CD4-positive, alpha-beta T cell treated with Interleukin-2 at 100 ng/mL for 4 hours (primary cell): ENCODE measurements at regions not wholly inside any gene's neighbourhood (a gene's known extent, or its start where the extent isn't known, plus 50 kb on each side); places are given as distances from the start of the nearest gene placed in this dataset.

ENCODE experiments used
- DNase-seq: peaks from one replicate; pipeline ENCODE4 v3.0.0-alpha.2; 2020; ENCODE audit warnings: low spot score

DNA sequence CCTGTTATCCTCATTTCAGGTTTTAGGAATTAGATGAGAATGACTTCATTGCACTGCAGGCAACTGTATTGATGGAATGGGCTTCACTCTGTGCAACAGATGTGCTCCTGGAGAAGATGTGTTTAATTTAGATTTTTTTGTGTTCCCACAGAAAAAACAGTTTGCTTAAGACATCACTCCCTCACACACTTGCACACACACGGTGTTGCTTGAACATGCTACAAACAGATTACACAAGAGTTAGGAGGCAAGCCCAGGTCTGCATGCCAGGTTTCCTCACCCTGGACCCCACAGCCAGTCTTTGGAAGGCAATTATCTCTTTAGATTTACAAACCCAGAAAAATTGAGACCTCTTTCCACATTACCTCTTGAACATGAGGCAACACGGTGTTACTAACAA is 93.7 kb upstream of the KLHL29 start:
- DNase-seq: no peak

DNA sequence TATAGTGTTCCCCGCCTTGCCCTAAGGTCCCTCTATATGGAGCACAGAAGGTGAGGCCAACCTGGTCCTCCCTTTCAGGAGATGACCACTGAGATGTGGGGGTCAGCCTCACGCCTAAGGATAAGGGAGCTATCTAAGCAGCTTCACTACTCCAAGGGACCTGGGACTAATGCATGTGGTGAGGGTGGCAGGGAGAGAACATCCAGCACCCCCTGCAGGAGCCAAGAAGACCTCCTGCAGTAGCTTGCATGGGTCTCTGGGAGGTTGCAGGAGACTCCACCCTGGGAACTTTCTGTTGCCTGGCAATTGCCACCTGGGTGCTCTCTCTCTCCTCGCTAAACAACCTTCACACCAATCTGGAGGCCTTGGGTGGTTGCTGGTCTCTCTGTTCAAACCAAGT is 93.0 kb upstream of the KLHL29 start:
- DNase-seq: no peak

DNA sequence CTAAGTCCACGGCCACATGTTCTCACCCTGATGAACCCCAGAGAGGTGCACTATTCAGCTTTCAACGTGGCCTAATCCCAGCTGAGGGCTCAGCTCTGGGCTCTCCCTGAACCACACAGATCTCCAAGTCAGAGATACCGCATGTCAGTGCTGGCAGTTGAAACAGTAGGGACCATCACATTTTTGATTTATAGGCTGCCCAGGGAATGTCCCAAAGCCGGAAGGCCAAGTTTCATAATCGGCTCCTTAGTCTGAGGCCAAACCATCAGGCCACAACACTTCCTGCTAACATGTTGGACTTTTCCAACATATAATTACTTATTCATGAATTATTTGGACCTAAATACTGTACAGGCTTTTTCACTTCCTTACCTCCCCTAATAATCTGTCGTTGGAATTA is 91.9 kb upstream of the KLHL29 start:
- DNase-seq: no peak

DNA sequence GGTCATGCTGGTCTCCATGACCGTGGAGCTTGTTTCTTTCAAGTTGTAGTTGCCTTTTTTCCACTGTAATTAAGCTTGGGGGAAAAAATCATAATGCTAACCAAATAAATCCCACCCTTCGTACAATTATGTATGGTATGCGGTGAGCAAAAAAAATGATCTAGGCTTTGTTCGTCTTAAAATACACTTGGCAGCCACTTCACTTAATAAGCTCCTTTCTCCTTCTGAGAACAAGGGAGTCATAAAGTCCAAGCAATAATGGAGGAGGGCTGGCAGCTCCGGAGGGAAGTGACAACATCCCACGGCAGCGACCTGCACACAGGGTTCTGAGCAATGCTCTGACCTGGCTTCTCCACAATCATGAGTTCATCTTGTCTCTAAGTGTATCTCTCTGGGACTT is 91.2 kb upstream of the KLHL29 start:
- no peak for DNase-seq

DNA sequence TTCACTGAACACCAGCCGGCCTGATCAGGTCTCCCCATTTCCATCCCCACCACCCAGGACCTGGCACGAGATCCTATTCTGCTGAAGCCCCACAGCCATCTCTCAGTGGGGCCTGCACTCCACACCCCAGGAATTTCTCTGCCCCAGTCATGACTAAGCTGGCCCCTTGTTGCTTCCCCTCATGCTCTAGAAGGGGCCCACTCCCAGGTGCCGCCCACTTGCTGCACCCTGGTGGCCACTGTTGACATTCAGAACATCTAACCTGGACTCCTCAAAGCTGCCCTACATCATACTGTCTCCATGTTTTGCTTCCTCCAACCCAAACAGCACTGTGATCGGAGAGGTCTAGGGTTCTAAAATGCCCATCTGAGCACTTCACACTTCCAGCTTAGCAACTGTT is 90.7 kb upstream of the KLHL29 start:
- DNase-seq: no peak

DNA sequence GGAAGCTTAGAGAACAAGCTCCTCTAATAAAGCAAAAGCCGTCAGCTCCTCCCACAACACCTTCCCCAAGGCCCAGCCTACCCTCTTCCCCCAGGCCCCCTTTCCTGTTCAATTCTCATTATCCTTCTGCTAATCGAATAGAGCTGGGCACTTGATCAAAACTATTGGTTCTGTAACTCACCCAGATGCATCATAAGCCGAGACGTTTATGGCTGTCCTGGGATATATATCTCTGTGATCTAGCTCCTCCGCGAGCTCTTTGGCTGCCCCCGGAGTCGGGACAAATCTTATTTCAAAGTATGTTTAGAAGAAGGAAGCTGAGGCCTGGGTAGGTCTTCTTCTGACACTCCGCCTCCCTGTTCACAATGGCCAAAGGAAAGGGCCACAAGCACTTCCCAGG is 88.3 kb upstream of the KLHL29 start:
- no peak for DNase-seq

DNA sequence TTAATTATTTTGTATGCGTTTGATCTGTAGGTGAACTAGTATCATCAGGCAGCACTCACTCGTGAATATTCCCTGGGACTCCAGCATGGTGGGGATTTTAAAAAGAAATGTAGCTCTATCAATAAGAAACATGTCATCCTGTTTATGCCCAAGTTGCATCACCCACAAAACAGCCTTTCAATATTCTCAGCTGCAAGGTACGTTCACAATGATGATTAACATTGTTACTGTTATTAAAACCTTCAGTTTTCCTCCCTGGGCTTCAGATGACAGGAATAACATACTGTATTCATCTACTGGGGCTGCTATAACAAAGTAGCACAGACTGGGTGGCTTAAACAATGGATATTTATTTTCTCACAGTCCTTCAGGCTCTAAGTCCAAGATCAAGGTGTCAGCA is 87.9 kb upstream of the KLHL29 start:
- DNase-seq: no peak

DNA sequence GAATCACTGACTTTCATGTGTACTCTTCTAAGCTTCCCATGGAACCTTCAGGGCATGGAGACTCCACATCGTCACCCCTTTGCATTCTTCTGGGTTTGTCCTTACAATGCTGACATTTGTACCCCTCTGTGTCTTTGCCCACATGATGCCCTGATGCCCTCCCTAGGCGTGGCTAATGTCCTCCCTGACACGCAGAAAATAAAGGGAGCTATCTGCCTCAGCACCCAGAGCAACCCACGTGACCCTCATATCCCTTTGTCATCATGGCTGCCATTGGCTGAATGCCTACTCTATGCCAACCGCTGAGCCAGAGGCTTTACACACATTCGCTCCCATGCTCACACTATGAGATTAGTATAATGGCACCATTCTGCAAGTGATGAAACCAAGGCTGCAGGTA is 86.4 kb upstream of the KLHL29 start:
- no peak for DNase-seq

DNA sequence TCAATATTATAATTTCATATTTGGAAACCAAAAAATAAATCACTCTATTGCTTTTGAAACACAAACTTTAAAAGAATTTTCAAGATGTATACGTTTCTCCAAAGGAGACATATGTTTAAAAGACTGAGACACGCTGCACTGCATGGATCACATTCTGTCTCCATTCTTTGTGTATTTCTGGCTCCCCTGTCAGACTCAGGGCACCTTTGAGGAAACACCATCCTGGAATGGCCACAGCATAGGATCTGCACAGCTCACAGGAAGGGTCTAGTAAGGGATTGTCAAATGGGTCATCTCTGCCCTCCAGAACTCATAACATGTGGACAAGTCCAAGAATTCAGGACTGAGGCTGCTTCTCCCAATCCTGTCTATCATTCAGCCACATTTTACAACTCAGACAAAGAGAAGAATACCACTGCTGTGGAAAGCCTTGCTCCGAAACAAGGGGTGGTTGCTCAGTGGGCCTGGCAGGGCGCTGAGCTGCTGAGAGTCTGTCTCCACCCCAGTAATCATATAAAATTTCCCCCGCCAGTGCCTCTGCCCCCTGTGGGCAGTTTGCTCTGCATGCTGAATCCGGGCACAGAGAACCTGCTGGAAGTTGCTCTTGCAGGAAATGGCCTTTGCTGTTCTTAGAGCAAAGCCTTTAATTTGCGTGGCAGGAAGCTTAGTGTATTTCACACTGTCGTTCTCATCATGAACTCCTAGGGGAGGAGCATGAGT is 85.3 kb upstream of the KLHL29 start:
- no peak for DNase-seq

DNA sequence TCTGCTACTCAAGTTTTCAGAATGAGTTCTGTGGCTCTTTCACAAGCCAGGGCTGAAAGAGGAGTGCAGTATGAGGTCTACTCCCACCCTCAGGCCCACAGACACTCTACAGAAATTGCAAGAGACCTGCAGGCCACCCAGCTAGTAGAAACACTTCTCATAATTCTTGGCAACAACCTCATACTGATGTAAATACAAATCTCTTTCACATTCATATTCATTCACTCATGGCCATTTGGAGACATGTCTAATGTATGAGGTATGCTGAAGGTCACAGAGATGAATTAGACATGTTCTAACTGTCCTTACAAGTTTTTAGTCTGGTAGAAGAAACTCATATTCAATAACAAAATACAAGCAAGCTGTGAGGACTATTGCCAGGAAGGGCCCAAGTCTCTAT is 83.8 kb upstream of the KLHL29 start:
- no peak for DNase-seq

DNA sequence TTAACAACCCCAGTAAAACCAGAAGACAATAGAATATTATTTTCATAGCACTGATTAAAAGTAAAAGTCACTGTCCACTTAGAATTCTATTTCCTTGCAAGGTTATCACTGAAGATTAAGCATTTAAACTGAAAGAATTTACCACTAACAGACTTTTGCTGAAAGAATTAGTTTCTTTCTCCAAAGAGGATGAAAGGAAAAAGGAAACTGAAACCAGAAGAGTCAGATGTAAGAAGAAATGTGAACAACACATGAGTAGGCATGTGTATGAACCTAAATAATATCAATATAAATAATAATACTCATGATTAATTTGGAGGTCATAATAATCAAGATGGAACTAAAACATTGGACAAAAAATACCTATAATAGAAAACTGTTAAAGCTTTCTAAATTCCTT is 82.4 kb upstream of the KLHL29 start:
- DNase-seq: no peak

DNA sequence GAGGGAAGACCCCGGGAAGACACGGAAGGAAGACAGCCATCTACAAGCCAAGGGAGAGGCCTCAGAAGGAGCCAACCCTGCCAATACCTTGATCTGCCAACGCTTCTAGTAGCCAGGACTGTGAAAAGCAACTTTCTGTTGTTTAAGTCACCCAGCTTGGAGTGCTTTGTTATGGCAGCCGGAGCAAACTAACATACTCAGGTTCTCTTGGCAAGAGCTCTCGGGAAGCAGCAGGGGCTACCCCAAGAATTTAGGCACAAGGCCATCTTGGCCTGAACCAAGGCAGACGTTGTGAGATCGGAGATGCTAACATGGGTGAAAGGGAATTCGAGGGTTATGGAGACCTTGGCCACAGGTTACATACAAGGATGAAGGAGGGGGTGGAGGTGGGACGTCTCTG is 78.6 kb upstream of the KLHL29 start:
- DNase-seq: no peak

DNA sequence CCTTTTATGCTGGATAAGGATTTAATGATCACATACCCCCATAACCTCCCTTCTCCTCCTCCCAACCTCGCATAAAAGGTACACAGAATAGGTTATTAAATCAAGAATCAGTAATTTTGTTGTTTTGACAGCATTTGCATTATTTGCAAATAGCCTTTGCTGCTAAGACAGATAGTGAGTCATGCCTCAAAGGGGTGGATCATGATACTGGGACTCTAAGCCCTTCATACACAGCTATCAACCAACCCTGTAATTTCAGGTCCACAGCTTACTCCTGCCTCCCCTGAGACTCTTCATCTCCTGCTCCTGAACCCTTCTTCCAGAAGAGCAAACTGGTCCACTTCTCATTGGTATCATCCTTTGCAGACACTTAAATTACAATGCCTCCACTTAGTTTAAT is 73.8 kb upstream of the KLHL29 start:
- DNase-seq: no peak

DNA sequence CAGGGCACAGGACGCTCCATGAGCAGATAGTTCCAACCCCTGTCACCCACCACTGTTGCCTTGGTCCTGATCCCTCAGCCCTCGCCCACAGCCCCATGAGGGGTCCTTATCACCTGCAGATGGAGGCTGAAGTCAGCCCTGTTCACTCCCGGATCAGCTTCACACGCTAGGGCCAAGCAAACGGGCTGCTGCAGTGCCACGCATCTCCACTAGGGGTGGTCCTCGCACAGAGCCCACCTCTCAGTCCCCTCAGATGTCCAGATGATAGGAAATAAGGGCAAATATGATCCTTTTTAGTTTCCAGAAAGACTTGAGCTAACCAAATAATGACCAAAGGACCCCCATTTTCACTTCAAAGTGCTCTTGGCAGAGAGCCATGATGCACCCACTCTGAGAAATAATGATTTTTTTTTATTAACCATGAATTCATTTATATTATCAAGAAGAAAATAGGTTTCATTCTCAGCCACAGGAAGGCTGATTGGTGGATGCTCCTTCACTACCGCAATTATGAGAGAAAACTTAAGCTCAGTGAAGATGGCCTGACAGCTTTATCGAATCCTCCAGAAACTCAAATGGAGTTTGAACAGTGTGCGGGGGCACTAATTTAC is 71.9 kb upstream of the KLHL29 start:
- DNase-seq: no peak

DNA sequence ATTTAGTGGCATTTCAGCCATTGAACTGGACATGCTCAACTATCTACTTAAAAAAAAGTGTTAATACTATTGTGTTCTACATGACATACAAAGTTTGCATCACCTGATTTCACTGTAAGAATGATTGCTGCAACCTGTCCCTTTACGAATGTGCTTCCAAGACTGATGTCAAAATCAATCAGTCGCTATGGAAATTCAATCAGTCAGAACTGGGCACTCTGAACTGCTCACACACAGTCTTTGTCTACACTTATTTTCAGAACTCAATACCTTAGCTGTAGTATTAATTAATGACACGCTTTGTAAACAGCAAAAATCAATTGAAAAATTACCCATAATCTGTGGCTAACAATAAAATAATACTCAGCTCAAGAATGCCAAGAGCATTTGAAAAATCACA is 70.3 kb upstream of the KLHL29 start:
- no peak for DNase-seq

DNA sequence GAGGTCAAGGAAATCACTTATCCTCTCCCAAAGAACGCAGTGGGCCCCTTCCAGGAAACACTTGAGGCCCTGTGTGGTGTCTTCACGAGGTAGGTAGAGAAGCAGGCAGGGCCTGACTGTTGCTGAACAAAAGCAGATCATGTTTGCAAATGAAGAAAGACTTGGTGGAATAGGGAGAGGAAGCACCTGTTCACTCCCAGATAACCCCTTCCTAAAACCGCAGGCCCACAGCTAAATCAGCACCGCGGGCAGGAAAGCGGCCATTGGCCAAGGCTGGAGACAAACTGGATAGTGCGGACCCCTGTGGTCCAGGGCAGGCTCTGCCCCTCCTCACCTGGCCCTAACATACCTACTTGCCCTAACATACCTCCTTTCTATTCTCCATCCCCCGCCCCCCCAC is 64.9 kb upstream of the KLHL29 start:
- no peak for DNase-seq

DNA sequence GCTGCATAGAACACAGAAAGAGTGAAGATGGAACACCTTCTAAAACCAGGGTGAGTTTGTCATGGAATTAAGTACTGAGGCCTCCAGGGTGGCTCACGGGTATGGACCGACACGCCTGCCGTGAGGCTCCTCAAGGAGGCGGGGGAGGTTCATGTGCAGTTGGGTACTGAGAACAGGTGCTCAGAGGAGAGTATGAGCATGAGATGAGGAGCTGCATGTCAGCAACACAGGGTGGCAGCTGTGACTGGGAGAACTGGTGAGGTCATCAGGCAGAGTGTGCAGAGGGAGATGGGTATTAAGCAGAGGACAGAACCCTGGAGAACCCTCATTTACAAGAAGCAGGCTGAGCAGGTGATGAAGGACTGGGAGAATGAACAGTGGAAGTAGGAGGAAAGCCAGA is 63.2 kb upstream of the KLHL29 start:
- no peak for DNase-seq

DNA sequence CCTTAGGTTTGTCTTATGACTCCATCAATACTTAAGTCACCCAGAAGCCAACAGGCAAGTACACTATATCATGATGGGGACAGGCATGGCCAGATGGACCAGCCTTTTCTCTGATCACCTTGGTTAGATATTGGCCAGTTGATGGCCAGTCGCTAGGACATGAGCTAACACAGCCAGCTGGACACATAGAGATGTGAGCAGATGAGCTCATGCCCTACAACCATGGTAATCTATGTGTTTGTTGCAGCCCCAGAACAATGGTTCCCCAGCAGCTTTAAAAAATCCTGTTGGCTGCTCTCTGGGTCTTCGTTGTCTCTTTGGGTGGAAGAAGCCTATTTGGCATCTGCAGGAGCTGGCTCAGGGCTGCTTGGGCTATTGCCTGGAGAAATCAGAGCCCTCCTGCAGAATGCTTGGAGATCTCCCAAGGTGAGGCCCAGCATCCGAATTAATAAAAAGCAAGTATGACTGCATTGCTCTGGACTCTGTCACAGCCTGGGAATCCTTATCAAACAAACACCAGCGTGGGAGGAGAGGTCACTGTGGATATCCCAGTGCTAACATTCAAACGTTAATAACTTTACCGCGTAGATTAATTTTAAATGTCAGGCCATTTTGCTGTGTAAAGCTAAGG is 62.3 kb upstream of the KLHL29 start:
- DNase-seq: no peak

DNA sequence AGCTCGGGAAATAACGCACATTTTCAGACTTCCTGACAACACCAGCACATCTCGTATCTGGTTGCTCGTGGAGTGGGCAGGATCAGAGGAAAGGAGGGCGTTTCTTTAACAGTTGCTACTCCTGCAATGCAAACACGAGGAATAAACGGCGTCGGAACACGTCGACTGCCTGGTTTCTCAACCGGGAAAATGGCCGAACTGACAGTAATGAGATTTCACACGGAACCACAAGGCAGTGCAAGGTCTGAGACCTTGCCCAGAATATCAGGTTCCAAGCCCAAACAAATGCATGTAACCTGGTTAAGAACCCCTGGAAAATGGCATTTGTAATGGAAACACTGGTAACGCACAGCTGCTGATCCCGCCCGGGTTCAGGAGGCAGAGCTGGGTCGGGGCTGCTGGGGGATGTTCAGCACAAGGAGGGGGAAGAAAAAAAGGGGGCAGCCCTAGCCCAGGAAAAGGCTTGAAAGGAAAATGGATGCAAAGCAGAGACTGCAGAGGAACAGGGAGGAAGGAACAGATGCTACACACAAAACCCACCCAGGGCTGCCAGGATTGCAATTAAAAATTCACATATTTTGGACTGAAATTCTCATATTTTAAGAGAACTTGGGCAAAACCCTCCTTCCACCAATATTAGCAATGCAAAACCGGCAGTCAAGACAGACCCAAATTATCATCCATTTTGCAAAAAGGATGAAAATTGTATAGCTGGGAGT is 61.6 kb upstream of the KLHL29 start:
- DNase-seq: no peak

DNA sequence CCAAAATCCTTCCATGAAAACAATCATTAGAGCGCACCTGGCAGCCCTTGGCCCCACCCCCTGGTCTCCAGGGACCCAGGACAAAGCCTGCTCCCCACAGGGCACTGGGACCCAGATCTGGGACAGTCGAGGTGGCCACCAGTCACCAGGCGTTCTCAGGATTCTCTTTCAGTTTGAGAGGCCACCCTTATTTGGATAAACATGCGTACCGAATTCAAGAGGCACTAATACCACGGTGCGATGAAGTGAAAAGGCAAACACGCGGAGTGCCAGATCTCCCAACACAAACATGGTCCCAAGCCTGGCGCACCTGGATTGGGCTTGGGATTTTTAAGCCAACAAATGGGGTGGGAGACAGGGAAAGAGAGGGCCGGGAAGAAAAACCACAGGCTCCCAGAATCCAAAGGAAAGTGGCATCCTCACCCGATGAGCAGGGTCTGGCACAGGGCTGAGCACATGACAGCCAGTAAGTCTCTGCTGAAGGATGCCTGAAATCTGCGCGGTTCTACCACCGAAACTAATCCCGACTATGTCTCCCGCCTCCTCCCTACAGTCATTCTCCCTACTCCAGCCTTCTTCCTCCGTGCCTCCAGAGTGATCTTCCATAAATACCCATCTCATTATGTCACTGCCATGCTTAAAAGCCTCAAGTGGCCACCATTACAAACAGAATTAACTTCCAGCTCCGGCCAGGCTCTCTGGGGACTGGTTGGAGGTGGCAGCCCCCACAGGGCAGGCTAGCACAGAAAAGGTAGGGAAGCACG is 60.9 kb upstream of the KLHL29 start:
- no peak for DNase-seq

DNA sequence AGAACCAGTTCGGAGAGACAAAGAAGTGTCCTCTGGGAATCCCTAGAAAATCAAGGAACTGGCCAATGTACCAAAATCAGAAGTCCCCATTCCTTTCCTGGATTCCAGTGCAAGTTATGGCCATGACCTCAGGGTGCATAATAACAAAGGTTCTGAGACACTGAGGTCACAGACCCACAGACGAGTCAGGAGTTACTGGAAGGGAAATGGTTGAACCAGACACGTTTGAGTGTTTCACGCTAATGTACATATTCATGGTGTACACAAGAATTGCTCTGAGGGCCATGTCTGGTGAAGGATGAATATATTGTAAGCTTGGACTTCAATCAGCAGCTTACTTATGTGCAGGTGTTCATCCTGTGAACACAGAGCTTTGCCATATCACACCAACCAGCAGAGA is 58.6 kb upstream of the KLHL29 start:
- DNase-seq: no peak

DNA sequence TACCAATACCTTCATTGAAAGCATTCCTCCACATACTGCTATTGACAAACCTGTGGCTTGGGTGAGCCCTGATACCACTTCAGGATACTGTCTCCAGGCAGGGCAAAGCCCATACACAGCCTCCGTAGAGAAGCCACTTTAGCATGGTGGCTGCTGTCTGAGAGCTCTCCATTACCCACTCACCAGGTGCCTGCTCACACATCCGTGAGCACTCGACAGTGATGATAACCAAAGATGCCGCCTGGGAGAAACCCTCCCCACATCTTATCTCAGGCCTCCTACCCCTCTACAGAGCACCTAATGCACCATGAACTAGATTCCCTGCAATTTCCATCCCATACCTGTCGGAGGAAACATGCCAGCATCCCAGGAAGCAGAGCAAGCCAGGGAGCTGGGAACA is 57.6 kb upstream of the KLHL29 start:
- no peak for DNase-seq
